A549 (cell line): ENCODE measurements at regions not wholly inside any gene's neighbourhood (a gene's known extent, or its start where the extent isn't known, plus 50 kb on each side); places are given as distances from the start of the nearest gene placed in this dataset.

Experiments
- CEBPB ChIP-seq, 2 experiments: fragments of >200 bp in 1 of 2; sonication (Bioruptor Twin) in 1 of 2; formaldehyde crosslinking in 1 of 2; IDR thresholded peaks; 2 replicates each; pipeline ENCODE4 v1.6.1; 2012 to 2016
- CHD4 ChIP-seq: fragments of 200-600 bp; sonication (generic); IDR thresholded peaks from 2 replicates; pipeline ENCODE4 v1.6.1; 2016; ENCODE audit warnings: antibody characterized with exemption, mild to moderate bottlenecking, borderline replicate concordance
- CTCF ChIP-seq: fragments of >200 bp; sonication (Bioruptor Twin); formaldehyde crosslinking; IDR thresholded peaks from 3 replicates; pipeline ENCODE4 v1.5.1; 2016
- JUNB ChIP-seq: fragments of >200 bp; sonication (Bioruptor Twin); formaldehyde crosslinking; IDR thresholded peaks from 2 replicates; pipeline ENCODE4 v1.6.1; 2016
- MAFK ChIP-seq: fragments of 450-650 bp; IDR thresholded peaks from 2 replicates; pipeline ENCODE4 v1.6.1; 2014; ENCODE audit not compliant: partially characterized antibody
- MAX ChIP-seq: IDR thresholded peaks from 2 replicates; pipeline ENCODE4 v1.6.1; 2012
- NFE2L2 ChIP-seq: fragments of 150-350 bp; conservative IDR thresholded peaks from 2 replicates; pipeline ENCODE4 v1.6.1; 2014; ENCODE audit warnings: low read length
- POLR2A ChIP-seq: IDR thresholded peaks from 2 replicates; pipeline ENCODE4 v1.6.1; 2012; ENCODE audit warnings: mild to moderate bottlenecking, low read length
- REST ChIP-seq: fragments of 200-600 bp; sonication (generic); IDR thresholded peaks from 2 replicates; pipeline ENCODE4 v1.6.1; 2016; ENCODE audit warnings: antibody characterized with exemption, mild to moderate bottlenecking, moderate library complexity
- ZNF302 ChIP-seq: fragments of 250-450 bp; sonication (Bioruptor Pico); IDR thresholded peaks from 2 replicates; pipeline ENCODE4 v1.9.0; 2021; ENCODE audit warnings: inconsistent platforms, mild to moderate bottlenecking, moderate library complexity
- ZSCAN20 ChIP-seq: fragments of 250-450 bp; sonication (Bioruptor Pico); IDR thresholded peaks from 2 replicates; pipeline ENCODE4 v1.8.0; 2022; ENCODE audit warnings: mild to moderate bottlenecking, moderate library complexity

- no peak for TF ChIP-seq CTCF
- TF ChIP-seq MAX = no peak
- no peak for TF ChIP-seq POLR2A
- TF ChIP-seq ZSCAN20 (CRISPR knock-in tag) = no peak
- TF ChIP-seq ZNF302 (CRISPR knock-in tag) = no peak
- TF ChIP-seq CHD4 = no peak
- TF ChIP-seq CEBPB (IDR thresholded peaks at IDR 0.05) = no peak
- TF ChIP-seq JUNB = no peak
- TF ChIP-seq REST = no peak
- no peak for TF ChIP-seq NFE2L2
- no peak for TF ChIP-seq MAFK
Measured at GRCh38 chr4:43435291-43435690, 542.8 kb downstream of the GRXCR1 start.
